ENCODE measurements at regions not wholly inside any gene's neighbourhood (a gene's known extent, or its start where the extent isn't known, plus 50 kb on each side); places are given as distances from the start of the nearest gene placed in this dataset.

GRCh38 chr5:4553130-4553529, 587.0 kb upstream of the ADAMTS16 start:
- TF ChIP-seq CTCF (IDR thresholded peaks at IDR 0.05) (no peak), ZFX (IDR thresholded peaks at IDR 0.05; ENCODE audit: borderline replicate concordance) (no peak)

All from 22Rv1 (cell line).